Parathyroid adenoma (tissue), 2 donors: ENCODE measurements at regions not wholly inside any gene's neighbourhood (a gene's known extent, or its start where the extent isn't known, plus 50 kb on each side); places are given as distances from the start of the nearest gene placed in this dataset.

ENCODE experiments used
- H2AFZ ChIP-seq: fragments of 300-600 bp; sonication (generic); one replicate; pipeline ENCODE4 v1.7.0; 2017; ENCODE audit warnings: antibody characterized with exemption, mild to moderate bottlenecking
- H3K27ac ChIP-seq: fragments of 300-600 bp; sonication (generic); one replicate; pipeline ENCODE4 v1.7.0; 2017
- H3K27me3 ChIP-seq: fragments of 300-600 bp; sonication (generic); one replicate; pipeline ENCODE4 v1.7.0; 2017; ENCODE audit warnings: low read length; ENCODE audit not compliant: control insufficient read depth, insufficient read depth
- H3K36me3 ChIP-seq: fragments of 300-600 bp; sonication (generic); one replicate; pipeline ENCODE4 v1.7.0; 2017; ENCODE audit warnings: low read length; ENCODE audit not compliant: control insufficient read depth, insufficient read depth
- H3K4me1 ChIP-seq: fragments of 300-600 bp; sonication (generic); one replicate; pipeline ENCODE4 v1.7.0; 2017; ENCODE audit warnings: control low read depth
- H3K4me2 ChIP-seq: fragments of 300-600 bp; sonication (generic); one replicate; pipeline ENCODE4 v1.7.0; 2017; ENCODE audit warnings: low read length
- H3K4me3 ChIP-seq: fragments of 300-600 bp; sonication (generic); one replicate; pipeline ENCODE4 v1.7.0; 2017; ENCODE audit warnings: low read depth, low read length
- H3K79me2 ChIP-seq: fragments of 300-600 bp; sonication (generic); one replicate; pipeline ENCODE4 v1.7.0; 2017; ENCODE audit warnings: control low read depth
- H3K9ac ChIP-seq: fragments of 300-600 bp; sonication (generic); one replicate; pipeline ENCODE4 v1.7.0; 2017; ENCODE audit warnings: mild to moderate bottlenecking
- H3K9me3 ChIP-seq: fragments of 300-600 bp; sonication (generic); one replicate; pipeline ENCODE4 v1.7.0; 2017; ENCODE audit warnings: low read length; ENCODE audit not compliant: control insufficient read depth
- TF ChIP-seq, protein P1 (sequence below): fragments of 300-600 bp; sonication (generic); IDR thresholded peaks from one replicate; pipeline ENCODE4 v1.7.0; 2017; ENCODE audit warnings: antibody characterized with exemption, mild to moderate bottlenecking
- donor health status: primary hyperparathyroidism.

DNA sequence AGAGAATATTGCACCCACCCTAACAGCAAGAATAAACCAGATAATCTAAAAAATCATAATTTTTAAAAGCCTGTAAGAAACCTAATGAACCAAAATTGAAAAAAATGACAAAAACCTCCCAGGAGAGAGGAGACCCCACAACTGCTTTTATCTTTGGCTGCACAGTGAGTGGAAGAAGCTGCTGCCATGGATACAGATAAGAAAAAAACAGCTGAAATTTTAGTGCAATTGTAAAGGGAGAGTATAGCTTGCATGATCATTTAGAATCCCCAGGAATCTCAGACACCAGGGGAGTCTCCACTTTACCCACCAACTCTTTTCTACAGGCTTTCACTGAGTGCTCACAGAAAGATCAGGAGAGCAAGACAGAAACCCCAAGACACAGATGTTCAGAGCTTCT is 338.1 kb upstream of the NCKAP5 start:
- no peak overlapping the region for H3K4me3 ChIP-seq
- H3K27me3 ChIP-seq = no peaks in the 10 kb centered on the region
- no peaks in the 10 kb centered on the region for H3K36me3 ChIP-seq
- no peak overlapping the region for H2AFZ ChIP-seq
- H3K9ac ChIP-seq = no peak overlapping the region
- no peaks in the 10 kb centered on the region for H3K9me3 ChIP-seq
- H3K79me2 ChIP-seq = no peaks in the 10 kb centered on the region
- TF ChIP-seq, protein P1, sequence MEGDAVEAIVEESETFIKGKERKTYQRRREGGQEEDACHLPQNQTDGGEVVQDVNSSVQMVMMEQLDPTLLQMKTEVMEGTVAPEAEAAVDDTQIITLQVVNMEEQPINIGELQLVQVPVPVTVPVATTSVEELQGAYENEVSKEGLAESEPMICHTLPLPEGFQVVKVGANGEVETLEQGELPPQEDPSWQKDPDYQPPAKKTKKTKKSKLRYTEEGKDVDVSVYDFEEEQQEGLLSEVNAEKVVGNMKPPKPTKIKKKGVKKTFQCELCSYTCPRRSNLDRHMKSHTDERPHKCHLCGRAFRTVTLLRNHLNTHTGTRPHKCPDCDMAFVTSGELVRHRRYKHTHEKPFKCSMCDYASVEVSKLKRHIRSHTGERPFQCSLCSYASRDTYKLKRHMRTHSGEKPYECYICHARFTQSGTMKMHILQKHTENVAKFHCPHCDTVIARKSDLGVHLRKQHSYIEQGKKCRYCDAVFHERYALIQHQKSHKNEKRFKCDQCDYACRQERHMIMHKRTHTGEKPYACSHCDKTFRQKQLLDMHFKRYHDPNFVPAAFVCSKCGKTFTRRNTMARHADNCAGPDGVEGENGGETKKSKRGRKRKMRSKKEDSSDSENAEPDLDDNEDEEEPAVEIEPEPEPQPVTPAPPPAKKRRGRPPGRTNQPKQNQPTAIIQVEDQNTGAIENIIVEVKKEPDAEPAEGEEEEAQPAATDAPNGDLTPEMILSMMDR = no peak
- no peaks in the 10 kb centered on the region for H3K4me1 ChIP-seq
- H3K4me2 ChIP-seq = no peak overlapping the region
- no peak overlapping the region for H3K27ac ChIP-seq

DNA sequence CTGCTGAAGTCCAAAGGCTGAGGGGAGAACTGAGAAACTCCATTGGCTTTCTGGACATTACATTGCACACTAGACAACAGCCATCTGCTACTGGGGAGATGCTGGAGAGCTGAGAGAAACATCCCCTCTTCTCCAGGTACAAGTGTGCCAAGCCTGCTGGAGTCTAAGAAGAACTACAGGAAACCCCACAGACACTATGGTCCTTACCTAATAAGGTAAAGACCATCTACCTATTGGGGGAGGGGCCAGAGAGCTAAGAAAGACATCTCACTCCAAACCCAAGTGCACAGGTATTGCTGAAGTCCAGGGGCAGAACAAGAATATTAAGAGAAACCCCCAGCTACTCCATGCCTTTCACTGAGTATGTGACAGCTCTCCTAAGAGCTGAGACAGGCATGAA is 338.7 kb upstream of the NCKAP5 start:
- no peaks in the 10 kb centered on the region for H3K27me3 ChIP-seq
- TF ChIP-seq, protein P1 = no peak
- no peak overlapping the region for H3K4me3 ChIP-seq
- H3K36me3 ChIP-seq = no peaks in the 10 kb centered on the region
- H3K27ac ChIP-seq = no peak overlapping the region
- H3K79me2 ChIP-seq = no peaks in the 10 kb centered on the region
- no peaks in the 10 kb centered on the region for H3K4me1 ChIP-seq
- H3K9ac ChIP-seq = no peak overlapping the region
- no peak overlapping the region for H2AFZ ChIP-seq
- H3K9me3 ChIP-seq = no peaks in the 10 kb centered on the region
- H3K4me2 ChIP-seq = no peak overlapping the region

DNA sequence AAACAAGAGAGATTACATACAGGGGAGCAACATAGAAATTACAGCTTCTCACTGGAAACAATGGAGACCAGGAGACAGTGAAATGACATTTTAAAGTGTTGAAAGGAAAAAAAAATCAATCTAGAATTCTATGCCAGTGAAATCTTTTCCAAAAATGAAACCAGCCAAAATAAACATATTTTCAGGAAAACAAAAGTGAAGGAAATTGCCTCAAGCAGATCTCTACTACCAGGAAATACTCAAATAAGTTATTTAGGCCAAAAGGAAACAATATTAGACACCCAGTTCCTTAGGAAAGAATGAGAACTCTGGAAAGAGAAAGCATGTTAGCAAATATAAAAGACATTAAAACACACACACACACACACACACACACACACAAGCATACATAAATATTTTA is 339.9 kb upstream of the NCKAP5 start:
- Histone ChIP-seq H2AFZ (no peak overlapping the region), H3K27me3 (no peaks in the 10 kb centered on the region), H3K79me2 (no peaks in the 10 kb centered on the region), H3K36me3 (no peaks in the 10 kb centered on the region), H3K9ac (no peak overlapping the region), H3K4me3 (no peak overlapping the region), H3K4me1 (no peaks in the 10 kb centered on the region), H3K4me2 (no peak overlapping the region), H3K27ac (no peak overlapping the region), H3K9me3 (no peaks in the 10 kb centered on the region)
- TF ChIP-seq, protein P1 = no peak

DNA sequence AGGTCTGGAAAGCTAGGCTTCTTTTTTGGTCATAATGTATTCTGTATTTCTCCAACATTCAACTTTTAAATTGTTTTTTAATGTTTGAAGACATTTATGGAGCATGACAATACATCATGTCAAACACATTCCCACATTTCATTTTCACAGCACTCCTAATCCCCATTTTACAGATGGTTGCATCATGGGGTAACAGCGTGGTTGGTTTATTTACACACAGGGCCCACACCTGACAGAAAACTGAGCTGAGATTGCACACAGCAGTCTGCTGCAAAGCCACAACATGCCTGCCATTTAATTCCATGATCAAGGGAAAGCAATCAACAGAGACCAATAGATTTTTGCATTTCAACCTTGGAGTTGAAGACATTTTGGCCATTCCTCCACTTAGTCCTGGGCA is 335.7 kb upstream of the MGAT5 start:
- Histone ChIP-seq H3K36me3 (no peaks in the 10 kb centered on the region), H3K27ac (no peak overlapping the region), H3K79me2 (no peaks in the 10 kb centered on the region), H3K9ac (no peak overlapping the region), H3K4me2 (no peak overlapping the region), H3K9me3 (no peaks in the 10 kb centered on the region), H3K27me3 (no peaks in the 10 kb centered on the region), H3K4me1 (no peaks in the 10 kb centered on the region), H2AFZ (no peak overlapping the region), H3K4me3 (no peak overlapping the region)
- TF ChIP-seq, protein P1 = no peak

DNA sequence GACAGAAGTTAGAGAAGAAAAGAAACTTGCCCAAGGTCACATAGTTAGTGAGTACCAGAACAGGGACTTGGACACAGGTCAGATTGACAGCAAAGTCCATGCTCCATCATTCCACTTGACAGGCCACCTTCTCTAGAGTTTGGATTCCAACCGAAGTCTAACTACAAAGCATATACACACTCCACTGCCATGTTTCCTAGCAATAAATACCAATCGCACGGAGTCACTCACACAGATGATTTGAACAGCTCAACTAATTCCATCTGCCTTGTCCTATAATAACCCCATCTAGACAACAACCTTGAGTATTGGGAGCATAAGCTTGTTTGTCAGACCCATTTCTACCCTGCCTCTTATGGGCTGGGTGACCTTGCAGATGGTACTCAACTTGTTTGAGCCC is 334.6 kb upstream of the MGAT5 start:
- no peak overlapping the region for H2AFZ ChIP-seq
- H3K4me1 ChIP-seq = no peaks in the 10 kb centered on the region
- no peaks in the 10 kb centered on the region for H3K36me3 ChIP-seq
- H3K79me2 ChIP-seq = no peaks in the 10 kb centered on the region
- no peaks in the 10 kb centered on the region for H3K9me3 ChIP-seq
- no peak overlapping the region for H3K9ac ChIP-seq
- no peak overlapping the region for H3K4me3 ChIP-seq
- no peak overlapping the region for H3K4me2 ChIP-seq
- no peak overlapping the region for H3K27ac ChIP-seq
- H3K27me3 ChIP-seq = no peaks in the 10 kb centered on the region
- TF ChIP-seq, protein P1 = no peak
